WI38 (cell line): ENCODE measurements at regions not wholly inside any gene's neighbourhood (a gene's known extent, or its start where the extent isn't known, plus 50 kb on each side); places are given as distances from the start of the nearest gene placed in this dataset.
A peak's percentile ranks its signal among the peaks of the same experiment; 100 is the strongest.

Experiments used
- H3K4me3 ChIP-seq: 2 replicates; pipeline ENCODE4 v1.5.1; 2011; ENCODE audit warnings: low read depth, mild to moderate bottlenecking, control low read depth, low read length
- TF ChIP-seq, protein P1 (sequence below): IDR thresholded peaks from 2 replicates; pipeline ENCODE4 v1.5.1; 2012; ENCODE audit warnings: low read depth, mild to moderate bottlenecking, control low read depth, low read length

- TF ChIP-seq, protein P1, sequence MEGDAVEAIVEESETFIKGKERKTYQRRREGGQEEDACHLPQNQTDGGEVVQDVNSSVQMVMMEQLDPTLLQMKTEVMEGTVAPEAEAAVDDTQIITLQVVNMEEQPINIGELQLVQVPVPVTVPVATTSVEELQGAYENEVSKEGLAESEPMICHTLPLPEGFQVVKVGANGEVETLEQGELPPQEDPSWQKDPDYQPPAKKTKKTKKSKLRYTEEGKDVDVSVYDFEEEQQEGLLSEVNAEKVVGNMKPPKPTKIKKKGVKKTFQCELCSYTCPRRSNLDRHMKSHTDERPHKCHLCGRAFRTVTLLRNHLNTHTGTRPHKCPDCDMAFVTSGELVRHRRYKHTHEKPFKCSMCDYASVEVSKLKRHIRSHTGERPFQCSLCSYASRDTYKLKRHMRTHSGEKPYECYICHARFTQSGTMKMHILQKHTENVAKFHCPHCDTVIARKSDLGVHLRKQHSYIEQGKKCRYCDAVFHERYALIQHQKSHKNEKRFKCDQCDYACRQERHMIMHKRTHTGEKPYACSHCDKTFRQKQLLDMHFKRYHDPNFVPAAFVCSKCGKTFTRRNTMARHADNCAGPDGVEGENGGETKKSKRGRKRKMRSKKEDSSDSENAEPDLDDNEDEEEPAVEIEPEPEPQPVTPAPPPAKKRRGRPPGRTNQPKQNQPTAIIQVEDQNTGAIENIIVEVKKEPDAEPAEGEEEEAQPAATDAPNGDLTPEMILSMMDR: no peak
- no peak overlapping the region for H3K4me3 ChIP-seq
These were observed 73.0 kb downstream of the SERPINA3 start for GRCh38 chr14:94685166-94685581.

DNA sequence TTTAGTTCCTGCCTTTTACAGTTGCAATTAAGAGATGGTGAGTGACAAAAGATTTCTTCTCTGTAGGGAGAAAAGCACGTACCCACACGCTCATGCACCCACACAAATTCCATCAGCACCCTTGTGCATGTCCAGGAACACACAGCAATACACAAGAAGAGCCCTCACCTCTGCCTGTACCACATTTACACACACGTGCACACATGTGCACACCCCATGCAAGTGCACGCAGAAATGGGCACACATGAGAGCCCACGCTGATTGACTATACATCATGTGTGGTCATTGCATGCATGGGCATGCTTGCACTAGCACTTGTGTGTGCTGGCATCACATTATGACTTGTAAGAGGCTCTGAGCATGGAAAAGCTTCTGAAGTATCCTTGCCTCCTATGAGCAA, 70.5 kb downstream of the SERPINA3 start:
- TF ChIP-seq, protein P1: no peak
- H3K4me3 ChIP-seq: no peak overlapping the region

- TF ChIP-seq, protein P1: no peak
- H3K4me3 ChIP-seq: no peak overlapping the region
These were observed 69.9 kb downstream of the SERPINA3 start for GRCh38 chr14:94682061-94682516.

DNA sequence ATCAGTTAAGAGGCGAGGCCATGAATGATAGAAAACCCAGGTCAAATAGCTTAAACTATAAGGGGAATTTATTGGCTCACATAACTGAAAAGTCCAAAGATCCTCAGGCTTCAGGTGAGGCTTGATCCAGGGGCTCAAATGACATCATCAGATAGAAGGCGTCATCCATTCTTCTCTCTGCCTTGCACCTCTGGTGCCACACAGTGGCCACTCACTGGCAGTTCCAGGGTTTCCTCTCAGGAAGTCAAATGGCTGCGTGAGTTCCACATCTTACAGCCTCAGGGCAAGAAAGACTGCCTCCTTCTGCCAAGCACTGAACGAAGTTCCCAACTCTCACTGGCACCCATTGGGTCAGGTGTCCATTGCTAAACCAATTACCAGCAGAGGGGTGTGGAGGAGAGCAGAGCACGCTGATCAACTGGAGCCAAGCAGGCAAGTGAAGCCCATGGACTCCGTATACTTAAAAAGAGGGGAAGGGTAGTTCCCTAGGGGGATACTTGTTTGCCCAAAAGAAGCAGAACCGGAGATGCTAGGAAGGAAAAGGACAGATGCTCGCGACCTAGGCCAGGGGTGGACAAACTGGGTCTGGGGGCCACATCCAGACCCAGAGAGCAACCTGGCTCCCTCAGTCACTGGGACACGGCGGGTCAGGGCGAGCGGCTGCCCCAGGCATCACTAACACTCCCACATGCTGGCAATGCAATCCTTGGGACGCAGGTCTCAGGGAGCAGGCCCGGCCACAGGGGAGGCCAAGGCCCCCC, 69.3 kb downstream of the SERPINA3 start:
- H3K4me3 ChIP-seq: no peak overlapping the region
- TF ChIP-seq, protein P1: peak; percentile 63

- no peak overlapping the region for H3K4me3 ChIP-seq
- TF ChIP-seq, protein P1: no peak
These were observed 68.7 kb downstream of the SERPINA3 start for GRCh38 chr14:94680862-94681288.

DNA sequence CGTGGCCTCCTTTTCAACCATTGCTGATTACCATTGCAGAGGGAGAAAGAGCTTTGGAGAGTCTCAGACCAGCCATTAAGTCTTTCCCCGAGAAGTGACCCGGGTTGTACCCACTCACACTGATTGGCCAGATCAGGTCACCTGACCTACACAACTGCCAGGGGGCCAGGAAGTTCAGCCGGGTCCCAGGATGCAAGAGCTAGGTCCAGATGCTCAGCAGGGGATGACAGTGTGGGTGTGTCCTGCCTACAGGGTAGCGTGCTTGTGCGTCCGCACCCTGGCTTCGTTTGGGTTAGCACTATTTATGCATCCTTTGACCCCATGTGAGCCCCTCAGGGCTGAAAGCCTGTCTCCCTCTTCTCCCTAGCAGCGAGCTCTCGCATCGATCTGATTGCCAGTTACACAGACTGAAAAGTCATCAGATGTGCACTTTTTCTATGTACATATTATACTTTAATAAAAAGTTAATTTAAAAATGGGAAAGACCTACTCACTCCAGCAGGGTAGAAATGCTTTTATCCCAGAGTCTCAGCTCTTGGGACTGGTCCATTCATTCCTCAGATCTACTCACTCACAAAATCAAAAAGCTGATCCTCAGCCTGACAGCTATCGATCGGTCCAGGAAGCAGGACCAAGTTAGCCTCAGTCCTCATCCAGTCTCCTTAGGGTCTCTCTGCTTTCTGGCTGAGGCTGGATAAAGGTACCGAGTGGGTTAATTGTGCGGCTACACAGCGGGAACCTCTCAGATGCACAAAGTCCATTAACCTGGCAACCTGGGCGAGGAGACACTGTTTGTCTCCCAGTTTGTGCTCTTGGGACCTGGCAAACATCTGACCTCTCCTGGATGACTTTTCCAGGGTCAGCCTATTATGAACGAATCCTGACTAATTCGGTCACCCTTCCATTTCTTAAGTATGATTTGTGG, 68.0 kb downstream of the SERPINA3 start:
- no peak overlapping the region for H3K4me3 ChIP-seq
- TF ChIP-seq, protein P1: no peak
